CD4-positive, CD25-positive, alpha-beta regulatory T cell (primary cell): ENCODE measurements at regions not wholly inside any gene's neighbourhood (a gene's known extent, or its start where the extent isn't known, plus 50 kb on each side); places are given as distances from the start of the nearest gene placed in this dataset.

Experiments
- ATAC-seq, 2 donors: fragments of 150-1000 bp; cut with Tn5 transposase; one replicate each; pipeline ENCODE4 v1.10.0; 2021; ENCODE audit warnings: low read depth in 2 of 2, moderate number of reproducible peaks in 2 of 2, moderate library complexity in 1 of 2
- DNase-seq, 3 donors: peaks; one replicate each; pipeline versions ENCODE4 v3.0.0 to v3.0.0-alpha.2; 2012 to 2022; ENCODE audit warnings: mixed read lengths in 1 of 3
- H3K27ac ChIP-seq: one replicate; pipeline ENCODE4 v1.7.0; 2013; ENCODE audit warnings: mild to moderate bottlenecking, low read length; ENCODE audit not compliant: insufficient read depth, poor library complexity, severe bottlenecking
- H3K27me3 ChIP-seq: one replicate; pipeline ENCODE4 v1.7.0; 2013; ENCODE audit warnings: low read length; ENCODE audit not compliant: control insufficient read depth, insufficient read depth
- H3K36me3 ChIP-seq: one replicate; pipeline ENCODE4 v1.7.0; 2013; ENCODE audit warnings: mild to moderate bottlenecking, low read length, moderate library complexity; ENCODE audit not compliant: control insufficient read depth, insufficient read depth
- H3K4me1 ChIP-seq: 2 replicates; pipeline ENCODE4 v1.7.0; 2013; ENCODE audit warnings: mild to moderate bottlenecking, low read length; ENCODE audit not compliant: insufficient read depth, control insufficient read depth, poor library complexity, severe bottlenecking
- H3K4me3 ChIP-seq: one replicate; pipeline ENCODE4 v1.7.0; 2013; ENCODE audit warnings: low read depth, mild to moderate bottlenecking, low read length, moderate library complexity
- H3K9me3 ChIP-seq, 2 experiments: 1 replicate in 1 of 2; 2 replicates in 1 of 2; pipeline ENCODE4 v1.7.0; 2013; ENCODE audit warnings: low read length in 2 of 2, mild to moderate bottlenecking in 1 of 2, moderate library complexity in 1 of 2; ENCODE audit not compliant: control insufficient read depth in 2 of 2
- H3K27ac Mint-ChIP-seq, 3 donors: one replicate each; pipeline ENCODE4 v1.8.0; 2020 to 2022; ENCODE audit warnings: mild to moderate bottlenecking in 3 of 3, mixed read lengths in 3 of 3, moderate library complexity in 2 of 3
- H3K27me3 Mint-ChIP-seq: one replicate; pipeline ENCODE4 v1.8.0; 2022; ENCODE audit warnings: mild to moderate bottlenecking, mixed read lengths
- H3K36me3 Mint-ChIP-seq: one replicate; pipeline ENCODE4 v1.8.0; 2020; ENCODE audit warnings: mixed read lengths
- H3K4me1 Mint-ChIP-seq, 4 donors: one replicate each; pipeline ENCODE4 v1.8.0; 2020 to 2022; ENCODE audit warnings: mixed read lengths in 4 of 4, mild to moderate bottlenecking in 1 of 4
- H3K4me3 Mint-ChIP-seq, 4 donors: one replicate each; pipeline ENCODE4 v1.8.0; 2020 to 2022; ENCODE audit warnings: mild to moderate bottlenecking in 4 of 4, mixed read lengths in 4 of 4, moderate library complexity in 3 of 4
- H3K9me3 Mint-ChIP-seq, 7 donors: one replicate each; pipeline ENCODE4 v1.8.0; 2020 to 2022; ENCODE audit warnings: mixed read lengths in 7 of 7, mild to moderate bottlenecking in 3 of 7, moderate library complexity in 2 of 7

DNA sequence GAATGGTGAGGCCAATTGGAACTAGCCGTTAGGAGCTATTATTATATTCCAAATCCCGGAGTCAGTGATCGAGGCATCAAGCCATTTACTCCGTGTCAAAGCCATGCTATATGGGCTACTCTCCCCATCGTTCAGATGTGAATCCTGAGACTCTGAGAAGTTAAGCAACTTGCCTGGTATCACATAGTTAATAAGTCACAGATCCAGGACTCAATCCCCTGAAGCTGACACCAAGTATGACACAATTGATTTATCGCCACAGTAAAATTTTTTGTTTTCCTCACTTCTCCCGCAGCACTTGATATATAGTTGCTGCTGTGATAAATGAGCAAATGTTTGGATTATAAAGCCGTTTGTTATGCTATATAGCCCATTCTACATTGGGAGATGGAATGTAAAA, 50.8 kb upstream of the TSHZ2 start:
- H3K4me3 Mint-ChIP-seq = no peak overlapping the region
- peaks cover 0 to 3% (median 0%) of the 10 kb centered on the region in 7 donors for H3K9me3 Mint-ChIP-seq
- H3K9me3 ChIP-seq = no peaks in the 10 kb centered on the region

DNA sequence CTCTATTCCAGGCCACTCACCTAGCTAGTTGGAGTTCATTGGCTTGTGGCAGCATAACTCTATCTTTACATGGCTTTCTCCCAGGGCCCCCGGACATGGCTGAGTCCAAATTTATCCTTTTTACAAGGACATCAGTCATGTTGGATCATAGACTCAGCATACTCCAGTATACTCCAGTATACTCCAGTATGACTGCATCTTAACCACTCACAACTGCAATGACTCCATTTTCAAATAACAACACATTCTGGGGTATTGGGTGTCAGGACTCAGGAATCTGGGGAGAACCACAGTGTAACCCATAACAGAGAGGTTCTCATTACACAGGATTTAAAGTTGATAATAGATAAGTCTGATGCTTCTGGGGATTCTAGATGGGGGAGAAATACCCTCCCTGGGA, 53.8 kb upstream of the TSHZ2 start:
- peaks cover 10% of the 10 kb centered on the region for H3K27me3 Mint-ChIP-seq
- H3K4me1 Mint-ChIP-seq = no peaks in the 10 kb centered on the region
- H3K27ac Mint-ChIP-seq = no peak overlapping the region
- no peak overlapping the region for H3K27ac ChIP-seq
- H3K9me3 Mint-ChIP-seq = peaks cover 0 to 15% (median 5%) of the 10 kb centered on the region in 7 donors
- no peak overlapping the region for H3K4me3 ChIP-seq
- ATAC-seq (no peak), DNase-seq (no peak)
- H3K36me3 Mint-ChIP-seq = no peaks in the 10 kb centered on the region
- H3K4me1 ChIP-seq = no peaks in the 10 kb centered on the region
- no peaks in the 10 kb centered on the region for H3K36me3 ChIP-seq
- H3K4me3 Mint-ChIP-seq = no peak overlapping the region
- H3K9me3 ChIP-seq = peaks cover 0 to 4% of the 10 kb centered on the region in 2 experiments
- no peaks in the 10 kb centered on the region for H3K27me3 ChIP-seq

More for the DNA sequence above, 50.8 kb upstream of the TSHZ2 start:
- no peak for DNase-seq
- ATAC-seq = no peak
- H3K27me3 Mint-ChIP-seq = peaks cover 5% of the 10 kb centered on the region
- Histone ChIP-seq H3K4me1 (no peaks in the 10 kb centered on the region), H3K27me3 (no peaks in the 10 kb centered on the region), H3K36me3 (no peaks in the 10 kb centered on the region), H3K4me3 (no peak overlapping the region), H3K27ac (no peak overlapping the region)
- H3K4me1 Mint-ChIP-seq = no peaks in the 10 kb centered on the region
- no peak overlapping the region for H3K27ac Mint-ChIP-seq
- H3K36me3 Mint-ChIP-seq = no peaks in the 10 kb centered on the region

DNA sequence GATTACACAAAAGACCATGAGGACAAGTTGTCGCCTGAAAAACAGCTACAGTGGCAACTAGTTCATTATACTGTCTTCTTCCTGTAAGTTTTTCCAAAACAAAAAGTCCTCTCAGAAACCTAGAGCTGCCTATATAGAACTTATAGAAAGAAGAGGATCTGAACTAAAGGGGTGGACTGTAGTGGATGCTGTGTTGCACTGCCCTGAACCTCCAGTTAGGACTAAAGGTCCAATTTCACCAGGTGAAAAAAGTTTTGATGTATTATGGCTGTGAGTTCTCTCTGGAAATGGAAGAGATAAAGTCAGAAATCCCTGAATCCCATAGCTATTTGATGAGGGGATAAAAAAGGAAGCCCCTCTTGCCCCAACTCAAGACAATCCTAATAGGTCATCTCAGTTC, 56.6 kb upstream of the TSHZ2 start:
- Mint-ChIP-seq H3K9me3 (peaks cover 0 to 15% (median 5%) of the 10 kb centered on the region in 7 donors), H3K4me3 (no peak overlapping the region), H3K27me3 (peaks cover 14% of the 10 kb centered on the region), H3K27ac (no peak overlapping the region), H3K4me1 (no peaks in the 10 kb centered on the region), H3K36me3 (no peaks in the 10 kb centered on the region)
- Histone ChIP-seq H3K27me3 (no peaks in the 10 kb centered on the region), H3K9me3 (peaks cover 0 to 4% of the 10 kb centered on the region in 2 experiments), H3K4me3 (no peak overlapping the region), H3K36me3 (no peaks in the 10 kb centered on the region), H3K27ac (no peak overlapping the region), H3K4me1 (no peaks in the 10 kb centered on the region)
- ATAC-seq (no peak), DNase-seq (no peak)

DNA sequence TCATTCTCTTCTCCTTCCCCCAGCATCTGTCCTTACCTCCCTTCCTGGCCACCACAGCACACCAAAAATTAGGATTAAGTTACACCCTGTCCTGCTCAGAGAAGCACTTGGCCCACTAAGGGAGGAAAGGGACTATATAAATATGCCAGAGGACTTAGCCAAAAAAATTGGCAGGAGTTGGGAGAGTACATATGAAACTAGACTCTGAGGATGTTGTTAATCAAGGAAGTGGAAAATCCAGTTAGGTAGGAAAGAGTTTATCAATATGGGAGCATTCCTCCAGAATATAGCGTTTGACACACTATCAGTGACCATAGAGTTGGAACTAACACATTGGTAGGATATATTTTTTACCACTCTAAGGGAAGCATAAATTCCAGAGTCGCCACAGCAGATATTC, 57.3 kb upstream of the TSHZ2 start:
- Histone ChIP-seq H3K4me1 (no peaks in the 10 kb centered on the region), H3K4me3 (no peak overlapping the region), H3K27me3 (no peaks in the 10 kb centered on the region), H3K9me3 (peaks cover 0 to 4% of the 10 kb centered on the region in 2 experiments), H3K36me3 (no peaks in the 10 kb centered on the region), H3K27ac (no peak overlapping the region)
- H3K27me3 Mint-ChIP-seq = peaks cover 14% of the 10 kb centered on the region
- H3K9me3 Mint-ChIP-seq = peaks cover 0 to 15% (median 5%) of the 10 kb centered on the region in 7 donors
- peak overlapping the region in 1 of 3 donors; percentile 69 for H3K27ac Mint-ChIP-seq
- ATAC-seq = no peak
- peak overlapping the region in 1 of 4 donors; percentile 7 for H3K4me3 Mint-ChIP-seq
- no peak for DNase-seq
- H3K36me3 Mint-ChIP-seq = no peaks in the 10 kb centered on the region
- no peaks in the 10 kb centered on the region for H3K4me1 Mint-ChIP-seq

DNA sequence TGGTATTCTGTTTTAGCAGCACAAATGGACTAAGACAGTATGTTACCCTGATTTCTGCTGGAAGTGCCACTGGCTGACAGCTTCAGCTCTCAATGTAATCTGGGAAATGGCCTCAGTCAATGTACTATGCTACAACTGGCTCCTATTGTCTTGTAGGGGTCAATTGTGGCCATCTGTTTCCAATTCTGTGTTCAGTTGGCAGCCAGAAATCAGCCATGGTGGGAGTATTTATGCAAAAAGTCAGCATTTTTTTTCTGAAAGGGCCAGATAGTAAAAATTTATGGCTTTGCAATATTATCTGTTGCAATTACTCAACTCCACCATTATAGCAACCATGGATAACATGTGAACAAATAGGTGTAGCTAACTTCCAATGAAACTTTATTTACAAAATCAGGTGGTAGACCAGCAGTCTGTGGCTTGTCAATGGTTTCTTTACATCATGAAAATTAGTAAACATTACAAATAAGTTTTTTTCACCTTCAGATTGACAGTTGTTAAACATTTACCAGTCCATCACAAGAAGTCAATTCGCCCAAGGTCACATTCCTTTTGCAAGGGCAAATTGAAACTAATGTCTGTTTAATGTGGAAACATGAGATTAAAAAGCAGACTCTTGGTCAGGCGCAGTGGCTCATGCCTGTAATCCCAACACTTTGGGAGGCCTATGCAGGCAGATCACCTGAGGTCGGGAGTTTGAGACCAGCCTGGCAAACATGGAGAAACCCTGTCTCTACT, 58.3 kb upstream of the TSHZ2 start:
- H3K4me3 Mint-ChIP-seq = no peak overlapping the region
- Histone ChIP-seq H3K36me3 (no peaks in the 10 kb centered on the region), H3K27ac (no peak overlapping the region), H3K27me3 (no peaks in the 10 kb centered on the region), H3K4me3 (no peak overlapping the region), H3K4me1 (no peaks in the 10 kb centered on the region), H3K9me3 (peaks cover 0 to 4% of the 10 kb centered on the region in 2 experiments)
- H3K9me3 Mint-ChIP-seq = peaks cover 0 to 15% (median 5%) of the 10 kb centered on the region in 7 donors
- ATAC-seq (no peak), DNase-seq (no peak)
- H3K4me1 Mint-ChIP-seq = no peaks in the 10 kb centered on the region
- H3K36me3 Mint-ChIP-seq = no peaks in the 10 kb centered on the region
- peaks cover 14% of the 10 kb centered on the region for H3K27me3 Mint-ChIP-seq
- no peak overlapping the region for H3K27ac Mint-ChIP-seq

DNA sequence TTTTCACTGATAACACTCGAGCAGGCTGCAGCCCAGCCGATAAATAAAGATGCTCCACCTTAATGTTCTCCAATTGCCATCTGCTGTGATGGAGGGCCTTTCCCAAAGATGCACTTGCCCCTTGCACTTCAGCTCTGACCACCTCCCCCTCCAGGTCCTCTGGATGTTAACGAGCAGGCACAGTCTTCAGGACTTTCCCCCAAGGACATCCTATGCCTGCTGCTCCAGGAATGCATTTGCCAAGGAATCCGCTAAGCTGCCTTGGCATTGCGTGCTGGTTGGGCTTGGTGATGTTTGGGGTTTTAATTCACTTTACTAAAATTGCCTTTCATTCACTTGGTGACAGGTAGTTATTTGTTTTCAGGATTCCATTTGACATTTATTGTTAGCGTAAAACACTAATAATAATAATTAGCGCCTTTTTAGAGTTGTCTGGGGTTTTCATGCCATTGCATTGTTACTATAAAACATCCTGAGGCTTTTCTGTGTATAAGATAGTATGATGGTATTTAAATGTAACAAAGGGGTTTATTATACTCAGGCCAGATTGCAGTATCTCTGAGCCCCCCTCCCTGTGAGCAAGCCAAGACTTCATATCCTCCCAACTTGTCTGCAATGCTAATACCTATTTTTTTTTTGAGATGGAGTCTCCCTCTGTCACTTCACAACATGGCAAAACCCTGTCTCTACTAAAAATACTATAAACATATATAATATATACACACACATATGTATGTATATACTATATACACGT, 66.7 kb upstream of the TSHZ2 start:
- Histone ChIP-seq H3K9me3 (no peaks in the 10 kb centered on the region), H3K27ac (no peak overlapping the region), H3K4me3 (no peak overlapping the region), H3K4me1 (no peaks in the 10 kb centered on the region), H3K27me3 (peaks cover 2% of the 10 kb centered on the region), H3K36me3 (no peaks in the 10 kb centered on the region)
- ATAC-seq (no peak), DNase-seq (no peak)
- H3K36me3 Mint-ChIP-seq = no peaks in the 10 kb centered on the region
- H3K4me3 Mint-ChIP-seq = no peak overlapping the region
- H3K9me3 Mint-ChIP-seq = peaks cover 0 to 1% (median 0%) of the 10 kb centered on the region in 7 donors
- no peak overlapping the region for H3K27ac Mint-ChIP-seq
- H3K27me3 Mint-ChIP-seq = peaks cover 11% of the 10 kb centered on the region
- no peaks in the 10 kb centered on the region for H3K4me1 Mint-ChIP-seq

DNA sequence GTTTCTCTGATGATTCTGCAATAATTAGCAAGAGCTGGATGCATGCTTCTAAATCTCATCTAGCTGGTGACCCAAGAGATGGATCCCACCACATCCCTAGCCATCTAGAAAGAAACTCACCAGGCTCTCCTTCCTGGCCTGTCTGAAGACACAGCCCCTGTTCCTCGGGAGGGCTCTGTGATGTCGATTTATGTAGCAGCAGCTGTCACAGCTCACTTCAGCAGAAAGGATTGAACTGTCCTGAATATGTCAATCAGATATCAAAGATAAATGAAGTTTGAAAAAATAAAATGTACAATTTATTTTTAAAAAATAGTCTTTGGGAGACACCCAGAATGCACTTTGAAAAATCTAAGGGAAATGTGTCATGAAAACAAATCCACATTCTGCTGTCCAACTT, 67.3 kb upstream of the TSHZ2 start:
- no peaks in the 10 kb centered on the region for H3K9me3 ChIP-seq
- no peak overlapping the region for H3K27ac ChIP-seq
- Mint-ChIP-seq H3K36me3 (no peaks in the 10 kb centered on the region), H3K4me1 (no peaks in the 10 kb centered on the region), H3K9me3 (peaks cover 0 to 1% (median 0%) of the 10 kb centered on the region in 7 donors), H3K27ac (no peak overlapping the region), H3K27me3 (peaks cover 11% of the 10 kb centered on the region), H3K4me3 (no peak overlapping the region)
- H3K27me3 ChIP-seq = peaks cover 2% of the 10 kb centered on the region
- H3K4me1 ChIP-seq = no peaks in the 10 kb centered on the region
- ATAC-seq (no peak), DNase-seq (no peak)
- H3K36me3 ChIP-seq = no peaks in the 10 kb centered on the region
- no peak overlapping the region for H3K4me3 ChIP-seq
